Liver (tissue), 8 donors: ENCODE measurements at regions not wholly inside any gene's neighbourhood (a gene's known extent, or its start where the extent isn't known, plus 50 kb on each side); places are given as distances from the start of the nearest gene placed in this dataset.

ENCODE experiments used
- DNase-seq: peaks from one replicate; pipeline ENCODE4 v3.0.0-alpha.2; 2017; ENCODE audit warnings: low spot score
- H3K27ac ChIP-seq, 2 donors: one replicate each; pipeline ENCODE4 v1.7.0; 2013; ENCODE audit warnings: inconsistent platforms in 2 of 2, low read length in 2 of 2, control low read depth in 1 of 2, low read depth in 1 of 2, mild to moderate bottlenecking in 1 of 2
- H3K27me3 ChIP-seq, 4 donors: one replicate each; pipeline versions ENCODE4 v1.6.1 to v1.7.0; 2013; ENCODE audit warnings: low read length in 3 of 4, inconsistent platforms in 1 of 4, mild to moderate bottlenecking in 1 of 4, moderate library complexity in 1 of 4; ENCODE audit not compliant: control insufficient read depth in 4 of 4, insufficient read depth in 4 of 4
- H3K36me3 ChIP-seq, 4 donors: one replicate each; pipeline versions ENCODE4 v1.6.1 to v1.7.0; 2013; ENCODE audit warnings: low read length in 3 of 4, mild to moderate bottlenecking in 3 of 4, low read depth in 1 of 4, moderate library complexity in 1 of 4; ENCODE audit not compliant: control insufficient read depth in 4 of 4, insufficient read depth in 3 of 4
- H3K4me1 ChIP-seq, 4 donors: one replicate each; pipeline versions ENCODE4 v1.6.1 to v1.7.0; 2013; ENCODE audit warnings: low read length in 3 of 4, mild to moderate bottlenecking in 3 of 4, moderate library complexity in 1 of 4; ENCODE audit not compliant: control insufficient read depth in 4 of 4, insufficient read depth in 4 of 4
- H3K4me3 ChIP-seq, 3 donors: one replicate each; pipeline versions ENCODE4 v1.6.1 to v1.7.0; 2013; ENCODE audit warnings: low read length in 3 of 3, control low read depth in 1 of 3, low read depth in 1 of 3, mild to moderate bottlenecking in 1 of 3
- H3K9ac ChIP-seq, 2 donors: one replicate each; pipeline ENCODE4 v1.7.0; 2013; ENCODE audit warnings: low read length in 2 of 2, mild to moderate bottlenecking in 2 of 2, moderate library complexity in 2 of 2, control low read depth in 1 of 2, low read depth in 1 of 2
- H3K9me3 ChIP-seq, 4 donors: one replicate each; pipeline versions ENCODE4 v1.6.1 to v1.7.0; 2013; ENCODE audit warnings: low read length in 3 of 4; ENCODE audit not compliant: control insufficient read depth in 4 of 4
- EGR1 ChIP-seq, 2 donors: IDR thresholded peaks; 2 replicates each; pipeline ENCODE4 v1.6.1; 2016 to 2018; ENCODE audit warnings: antibody characterized with exemption in 2 of 2, low read depth in 2 of 2
- FOXA1 ChIP-seq: IDR thresholded peaks from 2 replicates; pipeline ENCODE4 v1.6.1; 2016; ENCODE audit warnings: antibody characterized with exemption
- FOXA2 ChIP-seq: IDR thresholded peaks from 2 replicates; pipeline ENCODE4 v1.6.1; 2016; ENCODE audit warnings: antibody characterized with exemption
- GABPA ChIP-seq, 2 donors: IDR thresholded peaks in 1 of 2; conservative IDR thresholded peaks in 1 of 2; 2 replicates each; pipeline ENCODE4 v1.6.1; 2016; ENCODE audit warnings: antibody characterized with exemption in 2 of 2, mild to moderate bottlenecking in 1 of 2, moderate library complexity in 1 of 2
- HNF4A ChIP-seq, 2 donors: conservative IDR thresholded peaks; 2 replicates each; pipeline ENCODE4 v1.6.1; 2016; ENCODE audit warnings: antibody characterized with exemption in 2 of 2, mild to moderate bottlenecking in 2 of 2
- JUND ChIP-seq, 2 donors: IDR thresholded peaks; 2 replicates each; pipeline ENCODE4 v1.6.1; 2016; ENCODE audit warnings: antibody characterized with exemption in 2 of 2
- NR2F2 ChIP-seq: IDR thresholded peaks from 2 replicates; pipeline ENCODE4 v1.6.1; 2016; ENCODE audit warnings: antibody characterized with exemption
- RAD21 ChIP-seq, 2 donors: IDR thresholded peaks; 2 replicates each; pipeline ENCODE4 v1.6.1; 2016; ENCODE audit warnings: antibody characterized with exemption in 2 of 2, mild to moderate bottlenecking in 2 of 2
- RXRA ChIP-seq, 2 donors: IDR thresholded peaks; 2 replicates each; pipeline ENCODE4 v1.6.1; 2017 to 2018; ENCODE audit warnings: antibody characterized with exemption in 2 of 2, mild to moderate bottlenecking in 1 of 2
- YY1 ChIP-seq: IDR thresholded peaks from 2 replicates; pipeline ENCODE4 v1.6.1; 2016; ENCODE audit warnings: antibody characterized with exemption, mild to moderate bottlenecking
- WGBS: extraction: QIAGEN DNeasy Blood & Tissue Kit; methylation state at CpG from one replicate; pipeline ENCODE4 v1.1.7; 2013; 5-methylcytosine and 5-hydroxymethylcytosine counted together
- TF ChIP-seq, protein P1 (sequence below): IDR thresholded peaks from 2 replicates; pipeline ENCODE4 v1.6.1; 2016; ENCODE audit warnings: antibody characterized with exemption
- TF ChIP-seq, protein P2 (sequence below): IDR thresholded peaks from 2 replicates; pipeline ENCODE4 v1.6.1; 2016; ENCODE audit warnings: antibody characterized with exemption
- TF ChIP-seq, protein P3 (sequence below): fragments of 150-350 bp; IDR thresholded peaks from 2 replicates; pipeline ENCODE4 v1.5.1; 2017; ENCODE audit warnings: improper control_type of control experiment, low read depth, low read length; ENCODE audit not compliant: missing input control
- TF ChIP-seq, protein P4 (sequence below): IDR thresholded peaks from 2 replicates; pipeline ENCODE4 v1.6.1; 2016; ENCODE audit warnings: antibody characterized with exemption, mild to moderate bottlenecking
- donor health status: healthy.
- donor health status: healthy.
- donor health status: healthy.
- donor health status: healthy.
- donor health status: healthy.

DNA sequence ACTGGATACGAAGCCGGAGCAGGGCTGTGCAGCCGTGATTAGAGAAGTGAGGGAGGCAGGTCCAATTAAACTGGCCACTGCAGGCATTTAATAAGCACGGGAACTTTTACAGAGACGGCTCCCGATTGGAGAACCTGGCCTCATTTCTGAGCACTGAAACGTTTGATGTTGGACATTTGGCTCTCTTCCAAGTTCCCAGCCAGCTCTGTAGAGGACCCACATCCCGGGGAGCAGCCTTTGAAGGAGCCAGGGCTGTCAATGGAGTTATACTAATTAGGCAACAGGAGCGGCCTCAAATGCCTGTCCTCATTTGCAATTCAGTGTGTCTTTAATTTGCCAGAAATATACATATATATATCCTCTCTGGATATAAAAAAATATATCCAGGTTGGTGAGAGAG, 499.4 kb upstream of the C16orf82 start:
- no peak for TF ChIP-seq EGR1 (IDR thresholded peaks at IDR 0.05; ENCODE audit: low read depth in 2 of 2)
- no peak for TF ChIP-seq FOXA2
- no peak for TF ChIP-seq NR2F2
- TF ChIP-seq HNF4A (conservative IDR thresholded peaks at IDR 0.05): no peak
- TF ChIP-seq RAD21 (IDR thresholded peaks at IDR 0.05): no peak
- TF ChIP-seq, protein P1, sequence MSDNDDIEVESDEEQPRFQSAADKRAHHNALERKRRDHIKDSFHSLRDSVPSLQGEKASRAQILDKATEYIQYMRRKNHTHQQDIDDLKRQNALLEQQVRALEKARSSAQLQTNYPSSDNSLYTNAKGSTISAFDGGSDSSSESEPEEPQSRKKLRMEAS: no peak
- no peak for TF ChIP-seq RXRA (IDR thresholded peaks at IDR 0.05)
- TF ChIP-seq, protein P2, sequence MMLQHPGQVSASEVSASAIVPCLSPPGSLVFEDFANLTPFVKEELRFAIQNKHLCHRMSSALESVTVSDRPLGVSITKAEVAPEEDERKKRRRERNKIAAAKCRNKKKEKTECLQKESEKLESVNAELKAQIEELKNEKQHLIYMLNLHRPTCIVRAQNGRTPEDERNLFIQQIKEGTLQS: no peak
- TF ChIP-seq JUND (IDR thresholded peaks at IDR 0.05): no peak
- TF ChIP-seq, protein P3, sequence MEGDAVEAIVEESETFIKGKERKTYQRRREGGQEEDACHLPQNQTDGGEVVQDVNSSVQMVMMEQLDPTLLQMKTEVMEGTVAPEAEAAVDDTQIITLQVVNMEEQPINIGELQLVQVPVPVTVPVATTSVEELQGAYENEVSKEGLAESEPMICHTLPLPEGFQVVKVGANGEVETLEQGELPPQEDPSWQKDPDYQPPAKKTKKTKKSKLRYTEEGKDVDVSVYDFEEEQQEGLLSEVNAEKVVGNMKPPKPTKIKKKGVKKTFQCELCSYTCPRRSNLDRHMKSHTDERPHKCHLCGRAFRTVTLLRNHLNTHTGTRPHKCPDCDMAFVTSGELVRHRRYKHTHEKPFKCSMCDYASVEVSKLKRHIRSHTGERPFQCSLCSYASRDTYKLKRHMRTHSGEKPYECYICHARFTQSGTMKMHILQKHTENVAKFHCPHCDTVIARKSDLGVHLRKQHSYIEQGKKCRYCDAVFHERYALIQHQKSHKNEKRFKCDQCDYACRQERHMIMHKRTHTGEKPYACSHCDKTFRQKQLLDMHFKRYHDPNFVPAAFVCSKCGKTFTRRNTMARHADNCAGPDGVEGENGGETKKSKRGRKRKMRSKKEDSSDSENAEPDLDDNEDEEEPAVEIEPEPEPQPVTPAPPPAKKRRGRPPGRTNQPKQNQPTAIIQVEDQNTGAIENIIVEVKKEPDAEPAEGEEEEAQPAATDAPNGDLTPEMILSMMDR: no peak
- no peak for TF ChIP-seq YY1
- no peak for TF ChIP-seq FOXA1
- TF ChIP-seq GABPA (IDR thresholded peaks at IDR 0.05 in 1 of 2, conservative IDR thresholded peaks at IDR 0.05 in 1 of 2): no peak
- TF ChIP-seq, protein P4, sequence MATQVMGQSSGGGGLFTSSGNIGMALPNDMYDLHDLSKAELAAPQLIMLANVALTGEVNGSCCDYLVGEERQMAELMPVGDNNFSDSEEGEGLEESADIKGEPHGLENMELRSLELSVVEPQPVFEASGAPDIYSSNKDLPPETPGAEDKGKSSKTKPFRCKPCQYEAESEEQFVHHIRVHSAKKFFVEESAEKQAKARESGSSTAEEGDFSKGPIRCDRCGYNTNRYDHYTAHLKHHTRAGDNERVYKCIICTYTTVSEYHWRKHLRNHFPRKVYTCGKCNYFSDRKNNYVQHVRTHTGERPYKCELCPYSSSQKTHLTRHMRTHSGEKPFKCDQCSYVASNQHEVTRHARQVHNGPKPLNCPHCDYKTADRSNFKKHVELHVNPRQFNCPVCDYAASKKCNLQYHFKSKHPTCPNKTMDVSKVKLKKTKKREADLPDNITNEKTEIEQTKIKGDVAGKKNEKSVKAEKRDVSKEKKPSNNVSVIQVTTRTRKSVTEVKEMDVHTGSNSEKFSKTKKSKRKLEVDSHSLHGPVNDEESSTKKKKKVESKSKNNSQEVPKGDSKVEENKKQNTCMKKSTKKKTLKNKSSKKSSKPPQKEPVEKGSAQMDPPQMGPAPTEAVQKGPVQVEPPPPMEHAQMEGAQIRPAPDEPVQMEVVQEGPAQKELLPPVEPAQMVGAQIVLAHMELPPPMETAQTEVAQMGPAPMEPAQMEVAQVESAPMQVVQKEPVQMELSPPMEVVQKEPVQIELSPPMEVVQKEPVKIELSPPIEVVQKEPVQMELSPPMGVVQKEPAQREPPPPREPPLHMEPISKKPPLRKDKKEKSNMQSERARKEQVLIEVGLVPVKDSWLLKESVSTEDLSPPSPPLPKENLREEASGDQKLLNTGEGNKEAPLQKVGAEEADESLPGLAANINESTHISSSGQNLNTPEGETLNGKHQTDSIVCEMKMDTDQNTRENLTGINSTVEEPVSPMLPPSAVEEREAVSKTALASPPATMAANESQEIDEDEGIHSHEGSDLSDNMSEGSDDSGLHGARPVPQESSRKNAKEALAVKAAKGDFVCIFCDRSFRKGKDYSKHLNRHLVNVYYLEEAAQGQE: no peak
- Histone ChIP-seq H3K36me3 (no peaks in the 10 kb centered on the region), H3K9me3 (no peaks in the 10 kb centered on the region), H3K27ac (no peak overlapping the region), H3K9ac (no peak overlapping the region), H3K4me1 (no peaks in the 10 kb centered on the region), H3K27me3 (no peaks in the 10 kb centered on the region), H3K4me3 (no peak overlapping the region)
- 76% methylated on average over 9 of the region's 9 CpGs for WGBS
- no peak for DNase-seq

DNA sequence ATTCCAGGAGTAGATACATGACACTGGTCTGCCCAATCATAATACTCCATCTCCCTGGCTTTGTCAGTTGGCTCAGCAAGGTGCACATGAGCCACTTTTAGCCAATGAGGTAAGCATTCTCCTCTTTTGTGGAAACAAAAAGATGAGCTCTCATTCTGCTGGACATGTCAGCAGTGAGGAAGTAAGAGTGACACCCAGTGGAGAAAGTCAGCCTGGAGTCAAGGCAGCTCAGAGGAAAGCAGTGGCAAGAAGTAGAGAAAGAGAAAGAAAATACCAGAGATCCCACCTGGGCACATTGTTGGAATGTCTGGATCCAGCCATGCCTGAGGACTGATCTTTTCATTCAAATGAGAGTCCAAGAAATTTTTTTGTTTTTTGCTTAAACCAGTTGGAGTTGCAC, 496.9 kb upstream of the C16orf82 start:
- Histone ChIP-seq H3K36me3 (no peaks in the 10 kb centered on the region), H3K4me1 (no peaks in the 10 kb centered on the region), H3K9ac (no peak overlapping the region), H3K27ac (no peak overlapping the region), H3K27me3 (no peaks in the 10 kb centered on the region), H3K9me3 (no peaks in the 10 kb centered on the region), H3K4me3 (no peak overlapping the region)
- DNase-seq: no peak
- TF ChIP-seq, protein P3: peak; percentile 55
- TF ChIP-seq RAD21 (IDR thresholded peaks at IDR 0.05): peak; percentile 85 to 88
- no peak for TF ChIP-seq NR2F2
